ENCODE measurements at regions not wholly inside any gene's neighbourhood (a gene's known extent, or its start where the extent isn't known, plus 50 kb on each side); places are given as distances from the start of the nearest gene placed in this dataset.
"Not testable (repeated sequence)": the region's sequence is repeated elsewhere in the genome, so short reads cannot be mapped to it uniquely, and the experiment has no call there.

DNA sequence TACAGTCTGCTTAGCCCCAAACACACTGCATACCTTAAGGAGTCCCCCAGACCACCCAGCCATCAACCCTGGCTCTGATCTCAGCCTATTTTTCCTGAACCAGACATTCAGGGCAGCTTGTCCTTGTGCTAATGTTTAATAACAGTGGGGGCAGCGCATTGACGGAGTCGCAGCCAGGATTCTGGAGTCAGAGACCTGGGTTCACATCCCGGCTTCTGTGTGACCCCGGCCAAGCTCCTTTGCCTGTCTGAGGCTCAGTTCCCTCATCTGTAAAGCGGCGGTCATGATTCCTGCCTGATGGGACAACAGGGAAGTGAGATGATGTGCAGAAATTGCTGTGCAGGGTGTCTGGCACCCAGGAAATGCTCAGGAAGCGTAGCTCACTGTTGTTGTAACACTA lies 63.1 kb downstream of the MATN1 start:
- DNase-seq (ENCODE audit: low read depth), result no peak
- H3K4me3 ChIP-seq (replicated peaks; ENCODE audit: low read depth, low read length), result no peak overlapping the region
- TF ChIP-seq, protein P1, sequence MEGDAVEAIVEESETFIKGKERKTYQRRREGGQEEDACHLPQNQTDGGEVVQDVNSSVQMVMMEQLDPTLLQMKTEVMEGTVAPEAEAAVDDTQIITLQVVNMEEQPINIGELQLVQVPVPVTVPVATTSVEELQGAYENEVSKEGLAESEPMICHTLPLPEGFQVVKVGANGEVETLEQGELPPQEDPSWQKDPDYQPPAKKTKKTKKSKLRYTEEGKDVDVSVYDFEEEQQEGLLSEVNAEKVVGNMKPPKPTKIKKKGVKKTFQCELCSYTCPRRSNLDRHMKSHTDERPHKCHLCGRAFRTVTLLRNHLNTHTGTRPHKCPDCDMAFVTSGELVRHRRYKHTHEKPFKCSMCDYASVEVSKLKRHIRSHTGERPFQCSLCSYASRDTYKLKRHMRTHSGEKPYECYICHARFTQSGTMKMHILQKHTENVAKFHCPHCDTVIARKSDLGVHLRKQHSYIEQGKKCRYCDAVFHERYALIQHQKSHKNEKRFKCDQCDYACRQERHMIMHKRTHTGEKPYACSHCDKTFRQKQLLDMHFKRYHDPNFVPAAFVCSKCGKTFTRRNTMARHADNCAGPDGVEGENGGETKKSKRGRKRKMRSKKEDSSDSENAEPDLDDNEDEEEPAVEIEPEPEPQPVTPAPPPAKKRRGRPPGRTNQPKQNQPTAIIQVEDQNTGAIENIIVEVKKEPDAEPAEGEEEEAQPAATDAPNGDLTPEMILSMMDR (IDR thresholded peaks at IDR 0.05; ENCODE audit: low read length, missing control alignments), result no peak

DNA sequence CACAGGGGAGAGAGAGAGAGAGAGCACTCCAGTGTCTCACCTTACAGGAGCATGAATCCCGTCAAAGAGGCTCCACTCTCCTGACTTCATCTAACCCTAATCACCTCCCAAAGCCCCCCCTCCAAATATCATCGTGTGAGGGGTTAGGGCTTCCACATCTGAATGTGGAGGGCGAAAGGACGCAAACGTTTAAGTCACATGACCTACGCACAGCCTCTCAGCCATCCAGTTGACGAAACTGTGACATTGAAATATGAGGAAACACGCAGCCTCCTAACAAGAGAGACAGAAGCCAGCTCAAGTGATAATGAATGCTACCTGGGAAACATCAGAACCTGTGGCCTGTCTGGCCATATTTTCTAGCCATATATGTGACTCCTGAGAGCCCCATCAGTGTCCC lies 63.7 kb downstream of the MATN1 start:
- no peak overlapping the region for H3K4me3 ChIP-seq (replicated peaks; ENCODE audit: low read depth, low read length)
- DNase-seq (ENCODE audit: low read depth), result no peak
- TF ChIP-seq, protein P1 (IDR thresholded peaks at IDR 0.05; ENCODE audit: low read length, missing control alignments), result no peak

DNA sequence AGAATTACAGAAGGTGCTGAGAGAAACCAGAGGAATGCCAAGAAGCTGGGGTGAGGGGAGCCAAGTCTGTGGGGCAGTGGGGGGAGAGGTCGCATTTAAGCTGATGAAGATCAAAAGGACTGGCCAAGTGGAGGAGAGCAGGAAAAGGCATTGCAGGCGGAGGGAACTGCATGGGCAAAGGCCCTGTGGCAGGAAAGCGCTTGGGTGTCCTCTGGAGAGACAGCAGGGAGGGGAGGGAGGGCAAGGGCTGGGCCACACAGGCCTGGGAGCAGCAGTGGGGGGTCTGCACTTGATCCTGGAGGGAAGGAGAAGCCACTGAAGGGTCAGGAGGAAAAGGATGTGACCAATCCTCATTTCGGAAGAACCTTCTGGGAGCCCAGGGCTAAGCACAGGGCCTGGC lies 65.0 kb downstream of the MATN1 start:
- not testable (repeated sequence) for H3K4me3 ChIP-seq (replicated peaks; ENCODE audit: low read depth, low read length)

DNA sequence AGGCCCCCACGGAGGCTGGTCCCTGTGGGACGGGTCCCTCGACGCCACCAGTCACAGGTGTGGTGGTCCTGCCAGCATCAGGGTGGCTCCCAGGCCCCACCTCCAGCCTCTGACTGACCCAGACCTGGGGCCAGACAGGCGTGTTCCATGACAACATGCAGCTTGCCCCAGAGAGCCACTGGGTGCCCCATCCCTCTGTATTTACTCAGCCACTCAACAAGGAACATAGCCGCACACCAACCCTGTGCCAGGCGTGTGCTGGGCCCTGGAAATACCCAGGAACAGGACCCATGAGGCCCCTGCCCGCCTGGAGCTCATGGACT lies 65.4 kb downstream of the MATN1 start:
- no peak overlapping the region for H3K4me3 ChIP-seq (replicated peaks; ENCODE audit: low read depth, low read length)
- DNase-seq (ENCODE audit: low read depth), result no peak
- TF ChIP-seq, protein P1 (IDR thresholded peaks at IDR 0.05; ENCODE audit: low read length, missing control alignments), result no peak

More for the DNA sequence above, 65.0 kb downstream of the MATN1 start:
- not testable (repeated sequence) for DNase-seq (ENCODE audit: low read depth)

DNA sequence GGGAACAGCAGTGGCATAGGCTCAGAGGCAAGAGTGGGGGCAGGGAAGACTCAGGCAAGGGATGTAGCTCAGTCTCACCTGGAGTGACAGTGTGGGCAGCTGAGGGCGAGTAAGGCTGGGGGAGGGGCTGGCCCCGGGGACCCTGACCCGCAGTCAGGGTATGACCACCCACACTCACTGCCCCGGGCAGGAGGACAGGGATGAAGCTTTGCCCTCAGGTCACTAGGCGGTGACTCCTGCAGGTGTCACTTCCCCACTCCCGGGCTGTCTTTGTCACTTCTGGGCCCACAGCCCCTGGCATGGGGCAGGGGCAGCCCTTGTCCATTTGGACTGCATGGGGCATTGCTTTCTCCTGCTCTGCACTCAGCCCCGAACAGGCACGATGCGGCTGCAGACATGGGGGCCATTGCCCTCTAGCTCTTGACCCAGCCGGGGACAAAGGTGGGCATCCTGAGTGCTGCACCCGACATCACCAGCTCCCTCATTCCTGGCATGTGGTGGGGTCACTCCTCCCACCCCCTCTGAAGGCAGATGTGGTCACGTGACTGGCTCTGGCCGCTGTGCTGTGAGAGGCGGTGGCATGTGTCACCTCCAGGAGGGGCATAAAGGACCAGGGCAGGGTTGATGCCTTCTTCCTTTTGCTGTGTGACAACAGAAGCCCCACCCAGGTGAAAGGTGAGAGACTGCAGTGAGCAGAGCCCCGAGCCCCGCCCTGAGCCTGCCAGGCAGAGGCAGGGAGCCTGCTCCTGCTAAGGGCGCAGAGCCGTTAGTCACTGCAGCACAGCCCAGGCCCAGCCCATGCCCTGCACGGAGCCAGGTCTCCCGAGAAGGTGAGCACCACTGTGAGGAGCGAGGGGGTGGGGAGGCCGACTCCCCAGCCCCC lies 66.0 kb downstream of the MATN1 start:
- no peak overlapping the region for H3K4me3 ChIP-seq (replicated peaks; ENCODE audit: low read depth, low read length)
- TF ChIP-seq, protein P1 (IDR thresholded peaks at IDR 0.05; ENCODE audit: low read length, missing control alignments), result no peak
- no peak for DNase-seq (ENCODE audit: low read depth)

DNA sequence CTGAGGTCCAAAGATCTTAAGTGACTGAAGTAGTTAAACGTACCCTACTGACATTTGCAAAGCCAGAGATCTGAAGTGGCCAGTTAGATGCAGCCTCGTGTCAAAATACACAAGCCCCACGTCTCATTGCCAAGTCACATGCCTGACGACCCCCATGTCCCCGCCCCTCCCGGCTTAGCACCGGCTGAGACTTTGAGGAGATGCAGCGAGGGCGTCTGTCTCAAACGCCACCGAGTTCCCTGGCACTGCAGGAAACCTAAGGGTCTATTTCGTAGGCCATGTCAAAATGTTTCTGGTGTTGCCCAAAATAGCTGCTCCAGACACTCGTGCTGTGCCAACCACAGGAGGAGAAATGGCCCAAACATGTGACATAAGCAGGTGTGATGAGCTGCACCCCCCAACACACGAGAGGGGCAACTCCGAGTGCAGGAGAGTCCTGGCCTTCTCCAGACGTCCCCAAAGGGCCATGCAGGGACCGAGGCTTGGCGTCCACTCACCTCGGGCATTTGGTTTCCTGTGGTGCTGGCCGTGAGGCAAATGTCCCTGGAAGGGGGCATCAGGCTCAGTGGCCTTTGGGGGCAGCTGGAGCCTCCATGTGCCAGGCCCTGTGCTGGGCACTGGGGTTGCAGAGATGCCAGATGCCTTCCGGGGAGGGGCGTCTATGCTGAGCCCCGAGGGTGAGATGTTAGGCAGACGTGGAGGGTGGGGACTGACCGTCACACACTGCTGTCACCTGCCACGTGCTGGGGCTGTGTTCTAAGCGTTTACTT lies 67.0 kb downstream of the MATN1 start:
- TF ChIP-seq, protein P1 (IDR thresholded peaks at IDR 0.05; ENCODE audit: low read length, missing control alignments), result no peak
- DNase-seq (ENCODE audit: low read depth), result no peak
- no peak overlapping the region for H3K4me3 ChIP-seq (replicated peaks; ENCODE audit: low read depth, low read length)

DNA sequence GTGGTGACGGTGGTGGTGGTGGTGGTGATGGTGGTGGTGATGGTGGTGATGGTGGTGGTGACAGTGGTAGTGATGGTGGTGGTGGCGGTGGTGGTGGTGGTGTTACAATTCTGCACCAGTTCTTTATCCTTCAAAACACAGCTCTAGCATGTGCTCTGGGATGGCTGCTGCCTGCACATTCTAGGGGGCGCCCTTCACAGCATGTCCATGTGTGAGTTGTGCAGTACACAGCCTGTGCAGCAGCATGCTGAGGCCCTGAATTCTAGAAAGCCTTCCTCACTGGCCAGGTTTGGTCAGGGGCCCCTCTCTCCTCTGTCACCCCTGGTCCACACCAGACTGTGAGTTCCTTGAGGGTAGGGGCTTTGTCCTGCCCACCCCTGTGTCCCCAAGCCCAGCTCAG lies 67.7 kb downstream of the MATN1 start:
- TF ChIP-seq, protein P1 (IDR thresholded peaks at IDR 0.05; ENCODE audit: low read length, missing control alignments), result no peak
- DNase-seq (ENCODE audit: low read depth), result no peak
- H3K4me3 ChIP-seq (replicated peaks; ENCODE audit: low read depth, low read length), result no peak overlapping the region

All from fibroblast of pulmonary artery (primary cell).